ENCODE measurements at regions not wholly inside any gene's neighbourhood (a gene's known extent, or its start where the extent isn't known, plus 50 kb on each side); places are given as distances from the start of the nearest gene placed in this dataset.

DNA sequence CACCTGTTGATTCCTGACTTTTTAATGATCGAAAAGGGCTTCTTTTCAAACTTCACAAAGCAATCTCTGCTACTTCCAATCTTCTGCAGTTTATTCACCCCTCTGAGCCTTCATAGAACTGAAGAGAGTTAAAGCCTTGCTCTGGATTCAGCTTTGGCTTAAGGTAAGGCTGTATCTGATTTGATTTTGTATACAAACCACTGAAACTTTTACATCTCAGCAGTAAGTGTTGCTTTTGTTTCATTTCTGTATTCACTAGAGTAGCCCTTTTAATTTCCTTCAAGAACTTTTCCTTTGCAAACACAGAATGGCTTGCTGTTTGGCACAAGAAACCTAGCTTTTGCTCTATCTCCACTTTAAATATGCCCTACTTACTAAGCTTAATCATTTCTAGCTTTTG lies 1193.0 kb upstream of the GBE1 start:
- ATAC-seq = no peak
- no peak for TF ChIP-seq GLIS3 (CRISPR knock-in tag; IDR thresholded peaks at IDR 0.05)
- no peak for TF ChIP-seq PPARA (CRISPR knock-in tag; IDR thresholded peaks at IDR 0.05; ENCODE audit: borderline replicate concordance)
- TF ChIP-seq, protein P1, sequence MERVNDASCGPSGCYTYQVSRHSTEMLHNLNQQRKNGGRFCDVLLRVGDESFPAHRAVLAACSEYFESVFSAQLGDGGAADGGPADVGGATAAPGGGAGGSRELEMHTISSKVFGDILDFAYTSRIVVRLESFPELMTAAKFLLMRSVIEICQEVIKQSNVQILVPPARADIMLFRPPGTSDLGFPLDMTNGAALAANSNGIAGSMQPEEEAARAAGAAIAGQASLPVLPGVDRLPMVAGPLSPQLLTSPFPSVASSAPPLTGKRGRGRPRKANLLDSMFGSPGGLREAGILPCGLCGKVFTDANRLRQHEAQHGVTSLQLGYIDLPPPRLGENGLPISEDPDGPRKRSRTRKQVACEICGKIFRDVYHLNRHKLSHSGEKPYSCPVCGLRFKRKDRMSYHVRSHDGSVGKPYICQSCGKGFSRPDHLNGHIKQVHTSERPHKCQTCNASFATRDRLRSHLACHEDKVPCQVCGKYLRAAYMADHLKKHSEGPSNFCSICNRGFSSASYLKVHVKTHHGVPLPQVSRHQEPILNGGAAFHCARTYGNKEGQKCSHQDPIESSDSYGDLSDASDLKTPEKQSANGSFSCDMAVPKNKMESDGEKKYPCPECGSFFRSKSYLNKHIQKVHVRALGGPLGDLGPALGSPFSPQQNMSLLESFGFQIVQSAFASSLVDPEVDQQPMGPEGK (CRISPR knock-in tag; IDR thresholded peaks at IDR 0.05; ENCODE audit: borderline replicate concordance) = no peak
- no peak for TF ChIP-seq ISL1 (CRISPR knock-in tag; IDR thresholded peaks at IDR 0.05)
- no peak for TF ChIP-seq ZNF8 (CRISPR knock-in tag; IDR thresholded peaks at IDR 0.05)
- no peak for TF ChIP-seq RARB (CRISPR knock-in tag; IDR thresholded peaks at IDR 0.05)
- TF ChIP-seq TCF4 (CRISPR knock-in tag; IDR thresholded peaks at IDR 0.05; ENCODE audit: borderline replicate concordance) = no peak
- no peak for TF ChIP-seq ARNTL (CRISPR knock-in tag; IDR thresholded peaks at IDR 0.05; ENCODE audit: borderline replicate concordance, low read depth)
- TF ChIP-seq CSDC2 (CRISPR knock-in tag; IDR thresholded peaks at IDR 0.05) = no peak
- TF ChIP-seq ESRRG (CRISPR knock-in tag; IDR thresholded peaks at IDR 0.05) = no peak
- TF ChIP-seq, protein P2, sequence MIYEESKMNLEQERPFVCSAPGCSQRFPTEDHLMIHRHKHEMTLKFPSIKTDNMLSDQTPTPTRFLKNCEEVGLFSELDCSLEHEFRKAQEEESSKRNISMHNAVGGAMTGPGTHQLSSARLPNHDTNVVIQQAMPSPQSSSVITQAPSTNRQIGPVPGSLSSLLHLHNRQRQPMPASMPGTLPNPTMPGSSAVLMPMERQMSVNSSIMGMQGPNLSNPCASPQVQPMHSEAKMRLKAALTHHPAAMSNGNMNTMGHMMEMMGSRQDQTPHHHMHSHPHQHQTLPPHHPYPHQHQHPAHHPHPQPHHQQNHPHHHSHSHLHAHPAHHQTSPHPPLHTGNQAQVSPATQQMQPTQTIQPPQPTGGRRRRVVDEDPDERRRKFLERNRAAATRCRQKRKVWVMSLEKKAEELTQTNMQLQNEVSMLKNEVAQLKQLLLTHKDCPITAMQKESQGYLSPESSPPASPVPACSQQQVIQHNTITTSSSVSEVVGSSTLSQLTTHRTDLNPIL (CRISPR knock-in tag; IDR thresholded peaks at IDR 0.05; ENCODE audit: low read depth) = no peak
- TF ChIP-seq ZFP3 (CRISPR knock-in tag; IDR thresholded peaks at IDR 0.05) = no peak
- TF ChIP-seq, protein P3, sequence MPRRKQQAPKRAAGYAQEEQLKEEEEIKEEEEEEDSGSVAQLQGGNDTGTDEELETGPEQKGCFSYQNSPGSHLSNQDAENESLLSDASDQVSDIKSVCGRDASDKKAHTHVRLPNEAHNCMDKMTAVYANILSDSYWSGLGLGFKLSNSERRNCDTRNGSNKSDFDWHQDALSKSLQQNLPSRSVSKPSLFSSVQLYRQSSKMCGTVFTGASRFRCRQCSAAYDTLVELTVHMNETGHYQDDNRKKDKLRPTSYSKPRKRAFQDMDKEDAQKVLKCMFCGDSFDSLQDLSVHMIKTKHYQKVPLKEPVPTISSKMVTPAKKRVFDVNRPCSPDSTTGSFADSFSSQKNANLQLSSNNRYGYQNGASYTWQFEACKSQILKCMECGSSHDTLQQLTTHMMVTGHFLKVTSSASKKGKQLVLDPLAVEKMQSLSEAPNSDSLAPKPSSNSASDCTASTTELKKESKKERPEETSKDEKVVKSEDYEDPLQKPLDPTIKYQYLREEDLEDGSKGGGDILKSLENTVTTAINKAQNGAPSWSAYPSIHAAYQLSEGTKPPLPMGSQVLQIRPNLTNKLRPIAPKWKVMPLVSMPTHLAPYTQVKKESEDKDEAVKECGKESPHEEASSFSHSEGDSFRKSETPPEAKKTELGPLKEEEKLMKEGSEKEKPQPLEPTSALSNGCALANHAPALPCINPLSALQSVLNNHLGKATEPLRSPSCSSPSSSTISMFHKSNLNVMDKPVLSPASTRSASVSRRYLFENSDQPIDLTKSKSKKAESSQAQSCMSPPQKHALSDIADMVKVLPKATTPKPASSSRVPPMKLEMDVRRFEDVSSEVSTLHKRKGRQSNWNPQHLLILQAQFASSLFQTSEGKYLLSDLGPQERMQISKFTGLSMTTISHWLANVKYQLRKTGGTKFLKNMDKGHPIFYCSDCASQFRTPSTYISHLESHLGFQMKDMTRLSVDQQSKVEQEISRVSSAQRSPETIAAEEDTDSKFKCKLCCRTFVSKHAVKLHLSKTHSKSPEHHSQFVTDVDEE (CRISPR knock-in tag; IDR thresholded peaks at IDR 0.05) = no peak
- no peak for TF ChIP-seq ZFP30 (CRISPR knock-in tag; IDR thresholded peaks at IDR 0.05)

DNA sequence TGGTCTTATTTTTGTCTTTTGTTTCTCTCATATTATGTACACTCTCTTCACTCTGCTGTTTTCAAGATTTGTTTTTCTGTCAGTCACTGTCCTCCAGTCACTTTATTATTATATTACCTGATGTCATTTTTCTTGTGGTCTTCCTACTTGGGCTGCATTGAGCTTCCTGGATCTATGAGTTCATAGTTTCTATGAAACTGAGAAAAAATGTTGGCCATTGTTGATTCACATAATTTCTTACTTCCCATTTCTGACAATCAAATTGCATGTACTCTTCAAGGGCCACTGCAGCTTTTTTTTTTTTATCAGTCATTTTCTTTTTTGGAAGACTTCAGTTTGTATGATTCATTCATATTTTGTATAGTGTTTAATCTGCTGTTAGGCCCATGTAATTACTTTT lies 1180.6 kb upstream of the GBE1 start:
- TF ChIP-seq BACH2 (CRISPR knock-in tag; IDR thresholded peaks at IDR 0.05; ENCODE audit: borderline replicate concordance) (no peak), ESRRG (CRISPR knock-in tag; IDR thresholded peaks at IDR 0.05) (no peak), RARB (CRISPR knock-in tag; IDR thresholded peaks at IDR 0.05) (no peak), OSR1 (CRISPR knock-in tag; IDR thresholded peaks at IDR 0.05) (no peak), TOX (CRISPR knock-in tag; IDR thresholded peaks at IDR 0.05; ENCODE audit: borderline replicate concordance) (no peak), GLIS3 (CRISPR knock-in tag; IDR thresholded peaks at IDR 0.05) (no peak), SNAI2 (CRISPR knock-in tag; IDR thresholded peaks at IDR 0.05) (no peak), ZC3H10 (CRISPR knock-in tag; IDR thresholded peaks at IDR 0.05) (no peak), ZFP3 (CRISPR knock-in tag; IDR thresholded peaks at IDR 0.05) (no peak)
- TF ChIP-seq, protein P3 (CRISPR knock-in tag; IDR thresholded peaks at IDR 0.05) = no peak
- TF ChIP-seq, protein P1 (CRISPR knock-in tag; IDR thresholded peaks at IDR 0.05; ENCODE audit: borderline replicate concordance) = no peak
- ATAC-seq = no peak

DNA sequence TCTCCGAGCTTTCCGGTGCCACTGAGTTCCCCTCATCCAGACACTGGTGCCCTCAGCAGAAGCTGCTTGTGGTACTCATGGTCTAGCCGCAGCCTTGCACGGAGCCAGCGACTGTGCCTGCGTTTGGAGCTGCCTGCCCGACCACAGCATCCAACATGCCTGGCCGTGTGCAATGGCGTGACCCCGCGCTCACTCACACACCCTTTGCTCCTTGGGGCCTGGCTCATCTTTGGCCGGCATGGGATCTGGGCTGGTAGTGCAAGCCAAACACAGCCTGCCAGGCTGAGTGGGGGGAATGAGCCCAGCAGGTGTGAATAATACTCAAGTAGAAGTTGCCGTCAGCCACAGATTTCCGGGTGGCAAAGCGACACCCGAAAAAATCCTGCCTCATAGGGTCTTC lies 1178.7 kb upstream of the GBE1 start:
- ATAC-seq = no peak
- no peak for TF ChIP-seq ZNF565 (CRISPR knock-in tag; conservative IDR thresholded peaks at IDR 0.05; ENCODE audit: low read depth)
- no peak for TF ChIP-seq ZNF70 (CRISPR knock-in tag; IDR thresholded peaks at IDR 0.05)
- TF ChIP-seq BACH2 (CRISPR knock-in tag; IDR thresholded peaks at IDR 0.05; ENCODE audit: borderline replicate concordance) = no peak
- TF ChIP-seq TCF4 (CRISPR knock-in tag; IDR thresholded peaks at IDR 0.05; ENCODE audit: borderline replicate concordance) = no peak
- TF ChIP-seq GLIS3 (CRISPR knock-in tag; IDR thresholded peaks at IDR 0.05) = no peak
- TF ChIP-seq ZFP30 (CRISPR knock-in tag; IDR thresholded peaks at IDR 0.05) = no peak
- TF ChIP-seq, protein P4, sequence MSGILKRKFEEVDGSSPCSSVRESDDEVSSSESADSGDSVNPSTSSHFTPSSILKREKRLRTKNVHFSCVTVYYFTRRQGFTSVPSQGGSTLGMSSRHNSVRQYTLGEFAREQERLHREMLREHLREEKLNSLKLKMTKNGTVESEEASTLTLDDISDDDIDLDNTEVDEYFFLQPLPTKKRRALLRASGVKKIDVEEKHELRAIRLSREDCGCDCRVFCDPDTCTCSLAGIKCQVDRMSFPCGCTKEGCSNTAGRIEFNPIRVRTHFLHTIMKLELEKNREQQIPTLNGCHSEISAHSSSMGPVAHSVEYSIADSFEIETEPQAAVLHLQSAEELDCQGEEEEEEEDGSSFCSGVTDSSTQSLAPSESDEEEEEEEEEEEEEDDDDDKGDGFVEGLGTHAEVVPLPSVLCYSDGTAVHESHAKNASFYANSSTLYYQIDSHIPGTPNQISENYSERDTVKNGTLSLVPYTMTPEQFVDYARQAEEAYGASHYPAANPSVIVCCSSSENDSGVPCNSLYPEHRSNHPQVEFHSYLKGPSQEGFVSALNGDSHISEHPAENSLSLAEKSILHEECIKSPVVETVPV (CRISPR knock-in tag; IDR thresholded peaks at IDR 0.05) = no peak
- TF ChIP-seq SNAI2 (CRISPR knock-in tag; IDR thresholded peaks at IDR 0.05) = no peak
- TF ChIP-seq ZFP3 (CRISPR knock-in tag; IDR thresholded peaks at IDR 0.05) = no peak
- no peak for TF ChIP-seq ARNTL (CRISPR knock-in tag; IDR thresholded peaks at IDR 0.05; ENCODE audit: borderline replicate concordance, low read depth)
- TF ChIP-seq, protein P1 (CRISPR knock-in tag; IDR thresholded peaks at IDR 0.05; ENCODE audit: borderline replicate concordance) = no peak
- no peak for TF ChIP-seq CSDC2 (CRISPR knock-in tag; IDR thresholded peaks at IDR 0.05)
- no peak for TF ChIP-seq ZC3H10 (CRISPR knock-in tag; IDR thresholded peaks at IDR 0.05)
